ENCODE measurements at regions not wholly inside any gene's neighbourhood (a gene's known extent, or its start where the extent isn't known, plus 50 kb on each side); places are given as distances from the start of the nearest gene placed in this dataset.

DNA sequence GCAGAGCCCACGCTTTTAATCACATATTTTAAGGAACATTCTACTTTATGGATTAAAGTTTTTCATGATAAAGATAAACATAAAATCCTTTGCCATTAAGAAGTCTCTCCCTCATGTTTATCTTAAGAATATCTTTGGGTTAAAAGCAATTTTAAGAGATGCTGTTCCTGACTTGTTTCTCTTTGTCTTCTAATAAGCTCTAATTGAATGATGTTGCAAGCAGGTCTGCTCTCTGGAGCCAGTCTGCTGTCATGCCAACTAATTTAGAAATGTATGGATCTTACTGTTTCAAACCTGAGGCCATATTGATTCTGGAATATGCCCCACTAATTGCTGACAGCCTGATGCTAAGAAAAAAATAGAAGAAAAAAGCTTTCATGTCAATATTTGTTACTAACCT is 173.6 kb downstream of the TTC8 start:
- no peak overlapping the region for H4K5ac ChIP-seq (ENCODE audit: insufficient read length, low read depth, low read length)
- no peak overlapping the region for H3K27ac Mint-ChIP-seq
- H2AFZ ChIP-seq (ENCODE audit: low read length): no peak overlapping the region
- no peaks in the 10 kb centered on the region for H3K27me3 ChIP-seq (ENCODE audit: insufficient read depth, low read length)
- H3K27me3 Mint-ChIP-seq (ENCODE audit: low read depth): peaks cover 17% of the 10 kb centered on the region
- no peak overlapping the region for H2BK5ac ChIP-seq (ENCODE audit: insufficient read length, low read length)
- peaks cover 0 to 4% of the 10 kb centered on the region in 2 experiments; a peak in 1 of 4 replicates for H3K4me1 Mint-ChIP-seq
- H3K79me1 ChIP-seq (ENCODE audit: insufficient read depth, low read depth, low read length, poor library complexity, severe bottlenecking): no peaks in the 10 kb centered on the region
- no peak overlapping the region for H2AK5ac ChIP-seq (ENCODE audit: insufficient read length, low read length)
- no peak overlapping the region for H3K9ac ChIP-seq (ENCODE audit: extremely low read depth, insufficient read length, low read length)
- H3K27ac ChIP-seq (ENCODE audit: insufficient read length, low read depth, low read length): no peak overlapping the region
- H3K9me3 ChIP-seq (ENCODE audit: control insufficient read depth, low read depth, low read length): no peaks in the 10 kb centered on the region
- H2BK120ac ChIP-seq (ENCODE audit: low read depth, low read length, poor library complexity, severe bottlenecking): no peak overlapping the region
- H4K20me1 ChIP-seq (ENCODE audit: control insufficient read depth, insufficient read depth, insufficient read length): no peaks in the 10 kb centered on the region
- no peak overlapping the region for H4K91ac ChIP-seq (ENCODE audit: insufficient read length, low read depth, low read length)
- H3T11ph ChIP-seq (ENCODE audit: low read length): no peak overlapping the region
- H3K23me2 ChIP-seq (ENCODE audit: insufficient read length, low read depth, low read length, poor library complexity, severe bottlenecking): no peaks in the 10 kb centered on the region
- no peak overlapping the region for H2BK12ac ChIP-seq (ENCODE audit: insufficient read length, low read depth, low read length)
- TF ChIP-seq, protein P1, sequence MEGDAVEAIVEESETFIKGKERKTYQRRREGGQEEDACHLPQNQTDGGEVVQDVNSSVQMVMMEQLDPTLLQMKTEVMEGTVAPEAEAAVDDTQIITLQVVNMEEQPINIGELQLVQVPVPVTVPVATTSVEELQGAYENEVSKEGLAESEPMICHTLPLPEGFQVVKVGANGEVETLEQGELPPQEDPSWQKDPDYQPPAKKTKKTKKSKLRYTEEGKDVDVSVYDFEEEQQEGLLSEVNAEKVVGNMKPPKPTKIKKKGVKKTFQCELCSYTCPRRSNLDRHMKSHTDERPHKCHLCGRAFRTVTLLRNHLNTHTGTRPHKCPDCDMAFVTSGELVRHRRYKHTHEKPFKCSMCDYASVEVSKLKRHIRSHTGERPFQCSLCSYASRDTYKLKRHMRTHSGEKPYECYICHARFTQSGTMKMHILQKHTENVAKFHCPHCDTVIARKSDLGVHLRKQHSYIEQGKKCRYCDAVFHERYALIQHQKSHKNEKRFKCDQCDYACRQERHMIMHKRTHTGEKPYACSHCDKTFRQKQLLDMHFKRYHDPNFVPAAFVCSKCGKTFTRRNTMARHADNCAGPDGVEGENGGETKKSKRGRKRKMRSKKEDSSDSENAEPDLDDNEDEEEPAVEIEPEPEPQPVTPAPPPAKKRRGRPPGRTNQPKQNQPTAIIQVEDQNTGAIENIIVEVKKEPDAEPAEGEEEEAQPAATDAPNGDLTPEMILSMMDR (conservative IDR thresholded peaks at IDR 0.05): no peak
- no peak overlapping the region for H3K56ac ChIP-seq (ENCODE audit: insufficient read length, low read depth, low read length)
- no peak overlapping the region for H3K4me2 ChIP-seq (ENCODE audit: insufficient read depth, insufficient read length, low read length)
- no peak overlapping the region for H2BK20ac ChIP-seq (ENCODE audit: low read depth, low read length, poor library complexity, severe bottlenecking)
- H4K8ac ChIP-seq (replicated peaks; ENCODE audit: insufficient read length, low read depth, low read length): no peak overlapping the region
- H3K4me3 Mint-ChIP-seq: no peak overlapping the region
- no peak overlapping the region for H2BK15ac ChIP-seq (ENCODE audit: low read depth, low read length)
- no peaks in the 10 kb centered on the region for H3K4me1 ChIP-seq (ENCODE audit: insufficient read depth, low read length)
- H3K79me2 ChIP-seq (ENCODE audit: insufficient read depth, low read length): no peaks in the 10 kb centered on the region
- DNase-seq: no peak
- no peak overlapping the region for H3K23ac ChIP-seq (ENCODE audit: insufficient read length, low read depth, low read length)
- H3K36me3 Mint-ChIP-seq (ENCODE audit: insufficient read depth in 1 of 3, low read depth in 3 of 3): no peaks in the 10 kb centered on the region; a peak in 2 of 7 replicates
- WGBS (ENCODE audit: extremely low coverage, insufficient read length, low lambda C conversion rate): no CpG with 5 or more reads among the region's 1 CpG
- H3K14ac ChIP-seq (ENCODE audit: insufficient read depth, low read length): no peak overlapping the region
- no peak overlapping the region for H3K4ac ChIP-seq (ENCODE audit: low read depth, low read length)
- H3K9me3 Mint-ChIP-seq: no peaks in the 10 kb centered on the region; a peak in 3 of 5 replicates
- no peak overlapping the region for H3K18ac ChIP-seq (ENCODE audit: insufficient read length, low read depth, low read length)
